Uterus (tissue), 2 donors: ENCODE measurements at regions not wholly inside any gene's neighbourhood (a gene's known extent, or its start where the extent isn't known, plus 50 kb on each side); places are given as distances from the start of the nearest gene placed in this dataset.

Experiments
- CTCF ChIP-seq, 4 experiments: fragments of 200-600 bp in 2 of 4; fragments of 450-650 bp in 2 of 4; sonication (generic) in 2 of 4; IDR thresholded peaks; one replicate each; pipeline ENCODE4 v1.5.1; 2016 to 2019; ENCODE audit warnings: antibody characterized with exemption in 4 of 4, mild to moderate bottlenecking in 2 of 4, moderate library complexity in 1 of 4
- POLR2A ChIP-seq, 2 donors: fragments of 450-650 bp; IDR thresholded peaks; one replicate each; pipeline ENCODE4 v1.6.1; 2016; ENCODE audit warnings: antibody characterized with exemption in 2 of 2, mild to moderate bottlenecking in 1 of 2, moderate library complexity in 1 of 2

DNA sequence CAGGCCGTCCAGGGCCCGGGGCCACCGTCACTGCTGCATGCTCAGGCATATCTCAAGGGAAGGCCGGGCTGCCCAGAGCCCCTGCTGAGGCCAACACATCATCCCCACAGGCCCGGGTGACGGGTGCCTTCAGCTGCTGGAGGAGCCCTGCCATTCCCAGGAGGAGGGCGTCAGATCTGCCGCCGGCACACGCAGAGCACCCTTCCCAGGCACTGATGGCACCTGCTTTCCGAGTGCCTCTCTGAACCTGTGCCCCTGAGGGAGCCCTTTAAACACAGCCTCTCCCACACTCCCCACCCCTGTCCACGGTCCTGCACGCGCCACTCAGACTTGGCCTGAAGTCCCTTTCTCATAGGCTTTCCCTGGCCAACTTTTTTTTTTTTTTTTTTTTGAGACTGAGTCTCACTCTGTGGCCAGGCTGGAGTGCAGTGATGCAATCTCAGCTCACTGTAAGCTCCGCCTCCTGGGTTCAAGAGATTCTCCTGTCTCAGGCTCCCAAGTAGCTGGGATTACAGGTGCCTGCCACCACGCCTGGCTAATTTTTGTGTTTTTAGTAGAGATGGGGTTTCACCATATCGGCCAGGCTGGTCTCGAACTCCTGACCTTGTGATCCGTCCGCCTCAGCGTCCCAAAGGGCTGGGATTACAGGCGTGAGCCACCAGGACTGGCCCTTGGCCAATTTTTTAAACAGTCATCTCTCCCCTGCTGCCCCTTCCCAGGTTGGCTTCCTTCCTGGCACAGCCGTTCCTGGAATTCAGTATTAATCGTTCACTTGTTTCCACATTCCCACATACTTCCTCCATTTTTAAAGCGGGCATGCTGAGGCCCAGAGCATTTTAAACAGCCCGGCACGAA is 211.7 kb downstream of the NDUFA10 start:
- no peak for TF ChIP-seq CTCF (IDR thresholded peaks at IDR 0.05)
- no peak for TF ChIP-seq POLR2A (IDR thresholded peaks at IDR 0.05)
